Body of pancreas (tissue), 4 donors: ENCODE measurements at regions not wholly inside any gene's neighbourhood (a gene's known extent, or its start where the extent isn't known, plus 50 kb on each side); places are given as distances from the start of the nearest gene placed in this dataset.

Source experiments
- ATAC-seq: fragments of 150-250 bp; one replicate; pipeline ENCODE4 v1.9.1; 2016
- DNase-seq, 4 donors: peaks; one replicate each; pipeline ENCODE4 v3.0.0-alpha.2; 2019
- H3K27ac ChIP-seq, 4 donors: fragments of 200-600 bp; sonication (generic); 1 replicate in 3 of 4; 2 replicates in 1 of 4; pipeline versions ENCODE4 v1.5.1 to v1.6.1; 2016 to 2019; ENCODE audit warnings: mild to moderate bottlenecking in 1 of 4, mixed read lengths in 1 of 4, moderate library complexity in 1 of 4
- H3K27me3 ChIP-seq, 2 donors: fragments of 200-600 bp; sonication (generic); one replicate each; pipeline ENCODE4 v1.6.0; 2016; ENCODE audit warnings: mild to moderate bottlenecking in 1 of 2
- H3K36me3 ChIP-seq, 2 donors: fragments of 200-600 bp; sonication (generic); replicated peaks in 1 of 2; 2 replicates each; pipeline ENCODE4 v1.5.1; 2016; ENCODE audit warnings: low read depth in 2 of 2; ENCODE audit not compliant: insufficient read depth in 1 of 2
- H3K4me1 ChIP-seq: fragments of 200-600 bp; sonication (generic); one replicate; pipeline ENCODE4 v1.6.0; 2016
- H3K4me3 ChIP-seq, 2 donors: fragments of 200-600 bp; sonication (generic); 1 replicate in 1 of 2; 2 replicates in 1 of 2; pipeline ENCODE4 v1.5.1; 2016 to 2019
- H3K9me3 ChIP-seq, 3 donors: fragments of 200-600 bp; sonication (generic); 1 replicate in 2 of 3; 2 replicates in 1 of 3; pipeline ENCODE4 v1.5.1; 2016
- POLR2A ChIP-seq, 3 donors: fragments of 450-650 bp; IDR thresholded peaks; one replicate each; pipeline ENCODE4 v1.6.1; 2016; ENCODE audit warnings: antibody characterized with exemption in 3 of 3, mild to moderate bottlenecking in 2 of 3
- WGBS, 2 donors: methylation state at CpG; one replicate each; pipeline ENCODE4 v1.1.5; 2017; 5-methylcytosine and 5-hydroxymethylcytosine counted together
- intact Hi-C: fragments of 100-400 bp; cut with DNase I; formaldehyde crosslinking; loops from one replicate; pipeline ENCODE4 v1.15.1; 2023
- TF ChIP-seq, protein P1 (sequence below), 7 experiments: fragments of 450-650 bp in 4 of 7; fragments of 200-600 bp in 3 of 7; sonication (generic) in 3 of 7; IDR thresholded peaks; one replicate each; pipeline ENCODE4 v1.5.1; 2016 to 2019; ENCODE audit warnings: antibody characterized with exemption in 7 of 7

DNA sequence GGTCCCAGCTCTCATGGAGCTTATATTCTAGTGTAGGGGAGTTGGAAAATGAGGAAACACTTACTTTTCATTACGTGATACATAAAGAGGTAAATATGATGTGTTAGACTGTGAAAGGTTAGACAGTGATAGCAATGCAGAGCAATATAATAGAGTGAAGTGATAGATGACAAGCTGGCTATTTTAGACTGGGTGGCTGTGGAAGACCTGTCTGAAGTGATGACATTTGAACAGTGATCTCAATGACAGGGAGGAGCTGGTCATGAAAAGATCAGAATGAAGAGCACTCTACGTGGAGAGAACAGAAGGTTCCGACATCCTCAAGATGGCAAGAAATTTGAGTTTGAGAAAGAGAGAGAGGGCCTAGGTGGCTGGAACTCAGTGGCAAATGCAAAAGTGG is 118.9 kb upstream of the MKLN1 start:
- no peaks in the 10 kb centered on the region for H3K9me3 ChIP-seq
- no peaks in the 10 kb centered on the region for H3K27me3 ChIP-seq
- intact Hi-C loops, result no loop called here
- no peaks in the 10 kb centered on the region for H3K4me1 ChIP-seq
- TF ChIP-seq, protein P1, sequence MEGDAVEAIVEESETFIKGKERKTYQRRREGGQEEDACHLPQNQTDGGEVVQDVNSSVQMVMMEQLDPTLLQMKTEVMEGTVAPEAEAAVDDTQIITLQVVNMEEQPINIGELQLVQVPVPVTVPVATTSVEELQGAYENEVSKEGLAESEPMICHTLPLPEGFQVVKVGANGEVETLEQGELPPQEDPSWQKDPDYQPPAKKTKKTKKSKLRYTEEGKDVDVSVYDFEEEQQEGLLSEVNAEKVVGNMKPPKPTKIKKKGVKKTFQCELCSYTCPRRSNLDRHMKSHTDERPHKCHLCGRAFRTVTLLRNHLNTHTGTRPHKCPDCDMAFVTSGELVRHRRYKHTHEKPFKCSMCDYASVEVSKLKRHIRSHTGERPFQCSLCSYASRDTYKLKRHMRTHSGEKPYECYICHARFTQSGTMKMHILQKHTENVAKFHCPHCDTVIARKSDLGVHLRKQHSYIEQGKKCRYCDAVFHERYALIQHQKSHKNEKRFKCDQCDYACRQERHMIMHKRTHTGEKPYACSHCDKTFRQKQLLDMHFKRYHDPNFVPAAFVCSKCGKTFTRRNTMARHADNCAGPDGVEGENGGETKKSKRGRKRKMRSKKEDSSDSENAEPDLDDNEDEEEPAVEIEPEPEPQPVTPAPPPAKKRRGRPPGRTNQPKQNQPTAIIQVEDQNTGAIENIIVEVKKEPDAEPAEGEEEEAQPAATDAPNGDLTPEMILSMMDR (IDR thresholded peaks at IDR 0.05), result no peak
- TF ChIP-seq POLR2A (IDR thresholded peaks at IDR 0.05), result no peak
- no peaks in the 10 kb centered on the region for H3K36me3 ChIP-seq
- no peak overlapping the region for H3K4me3 ChIP-seq
- ATAC-seq (no peak), DNase-seq (no peak)
- H3K27ac ChIP-seq, result no peak overlapping the region
- 76 to 78% methylated on average over 3 of the region's 3 CpGs for WGBS, 2 donors

DNA sequence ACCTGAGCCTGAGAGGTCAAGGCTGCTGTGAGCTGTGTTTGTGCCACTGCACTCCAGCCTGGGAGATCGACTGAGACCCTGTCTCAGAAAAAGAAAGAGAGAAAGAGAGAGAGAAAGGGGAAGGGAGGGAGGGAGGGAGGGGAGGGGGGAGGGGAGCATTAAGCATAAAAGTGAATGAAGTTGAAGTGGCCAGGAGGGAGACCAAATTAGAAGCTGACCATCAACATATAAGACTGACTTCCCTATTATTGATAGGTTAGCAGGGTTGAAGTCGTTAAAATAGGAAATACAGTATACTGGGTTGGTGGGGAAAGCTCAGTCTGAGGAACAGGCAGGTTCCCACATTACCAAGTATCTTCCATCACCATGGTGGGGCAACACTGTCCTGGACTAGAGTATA is 117.1 kb upstream of the MKLN1 start:
- Histone ChIP-seq H3K27ac (no peak overlapping the region), H3K4me1 (no peaks in the 10 kb centered on the region), H3K27me3 (no peaks in the 10 kb centered on the region), H3K9me3 (no peaks in the 10 kb centered on the region), H3K36me3 (no peaks in the 10 kb centered on the region), H3K4me3 (no peak overlapping the region)
- ATAC-seq, result no peak
- DNase-seq, result no peak
- TF ChIP-seq, protein P1 (IDR thresholded peaks at IDR 0.05), result no peak
- no peak for TF ChIP-seq POLR2A (IDR thresholded peaks at IDR 0.05)
- 60 to 67% methylated on average over 2 of the region's 2 CpGs for WGBS, 2 donors
- intact Hi-C loops, result no loop called here

DNA sequence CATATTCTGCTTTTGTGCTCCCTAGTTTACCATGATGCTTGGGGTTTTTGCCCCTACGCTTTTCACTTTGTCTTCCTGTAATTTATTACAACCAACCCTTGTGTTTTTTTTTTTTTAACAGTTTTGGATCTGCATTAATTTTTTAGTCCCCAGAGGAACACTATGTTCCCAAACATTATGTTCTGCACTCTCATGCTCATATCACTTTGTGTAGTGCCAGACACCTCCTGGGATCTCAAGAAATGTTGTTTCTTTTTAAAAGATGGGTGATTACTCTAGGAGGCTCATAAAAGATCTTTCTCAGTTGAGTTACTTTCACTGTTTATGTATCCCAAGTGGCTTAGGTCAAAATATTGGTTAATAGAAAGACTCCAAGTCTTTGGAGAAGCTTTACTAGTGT is 116.2 kb upstream of the MKLN1 start:
- intact Hi-C loops, result no loop called here
- Histone ChIP-seq H3K36me3 (no peaks in the 10 kb centered on the region), H3K4me3 (no peak overlapping the region), H3K27ac (no peak overlapping the region), H3K9me3 (no peaks in the 10 kb centered on the region), H3K4me1 (no peaks in the 10 kb centered on the region), H3K27me3 (no peaks in the 10 kb centered on the region)
- TF ChIP-seq, protein P1 (IDR thresholded peaks at IDR 0.05), result no peak
- no peak for TF ChIP-seq POLR2A (IDR thresholded peaks at IDR 0.05)
- 83 to 89% methylated on average over 1 of the region's 1 CpG for WGBS, 2 donors
- ATAC-seq (no peak), DNase-seq (no peak)

DNA sequence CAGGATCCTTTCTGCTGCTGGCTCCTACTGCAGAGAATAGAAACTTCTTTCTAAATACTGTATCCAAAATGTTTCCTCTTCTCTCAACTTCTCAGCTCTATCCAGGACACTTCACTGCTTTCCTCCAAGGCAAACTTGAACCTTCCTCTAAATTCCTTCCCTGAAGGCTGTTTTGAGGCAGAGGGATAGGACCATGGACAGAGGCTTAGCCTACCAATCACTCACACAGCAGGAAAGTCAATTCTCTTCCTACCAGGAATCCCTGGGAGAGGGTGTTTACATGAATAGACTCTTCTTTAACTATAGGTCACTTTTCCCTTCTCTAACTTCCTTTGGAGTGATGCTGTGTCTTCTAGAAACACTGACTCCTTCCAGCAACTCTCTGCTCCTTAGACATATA is 115.6 kb upstream of the MKLN1 start:
- no peak overlapping the region for H3K27ac ChIP-seq
- intact Hi-C loops, result no loop called here
- TF ChIP-seq POLR2A (IDR thresholded peaks at IDR 0.05), result no peak
- TF ChIP-seq, protein P1 (IDR thresholded peaks at IDR 0.05), result no peak
- H3K27me3 ChIP-seq, result no peaks in the 10 kb centered on the region
- no peak overlapping the region for H3K4me3 ChIP-seq
- no peaks in the 10 kb centered on the region for H3K36me3 ChIP-seq
- DNase-seq (no peak), ATAC-seq (no peak)
- no peaks in the 10 kb centered on the region for H3K9me3 ChIP-seq
- no peaks in the 10 kb centered on the region for H3K4me1 ChIP-seq

DNA sequence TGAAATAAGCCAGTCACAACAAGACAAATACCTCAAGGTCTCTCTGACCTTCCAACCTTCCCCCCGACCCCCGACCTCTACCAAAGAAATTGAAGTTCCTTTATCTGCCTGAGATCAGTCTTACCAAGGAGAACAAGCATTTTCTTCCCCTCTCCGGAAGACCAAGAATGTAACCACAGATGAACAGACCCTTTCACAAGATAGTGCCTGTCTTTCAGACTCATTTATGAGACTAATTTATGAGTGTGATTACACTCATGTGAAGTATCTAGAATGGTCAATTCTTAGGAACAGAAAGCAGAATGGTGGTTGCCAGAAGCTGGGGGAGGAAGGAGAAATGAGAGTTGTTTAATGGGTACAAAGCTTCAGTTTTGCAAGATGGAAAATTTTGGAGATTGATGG is 108.9 kb upstream of the MKLN1 start:
- ATAC-seq (no peak), DNase-seq (no peak)
- 63 to 80% methylated on average over 3 of the region's 3 CpGs for WGBS, 2 donors
- H3K27ac ChIP-seq, result peak overlapping the region in 2 of 4 donors; percentile 52 to 74
- peaks cover 16% of the 10 kb centered on the region for H3K4me1 ChIP-seq
- no peaks in the 10 kb centered on the region for H3K27me3 ChIP-seq
- intact Hi-C loops, result no loop called here
- H3K9me3 ChIP-seq, result no peaks in the 10 kb centered on the region
- H3K4me3 ChIP-seq, result no peak overlapping the region
- no peaks in the 10 kb centered on the region for H3K36me3 ChIP-seq
- TF ChIP-seq, protein P1 (IDR thresholded peaks at IDR 0.05), result no peak
- TF ChIP-seq POLR2A (IDR thresholded peaks at IDR 0.05), result no peak
